Transverse colon (tissue), 3 donors: ENCODE measurements at regions not wholly inside any gene's neighbourhood (a gene's known extent, or its start where the extent isn't known, plus 50 kb on each side); places are given as distances from the start of the nearest gene placed in this dataset.

Experiments
- CTCF ChIP-seq, 5 experiments: fragments of 200-600 bp in 3 of 5; fragments of 450-650 bp in 2 of 5; sonication (generic) in 3 of 5; IDR thresholded peaks; 1 replicate in 2 of 5; 2 replicates in 3 of 5; pipeline ENCODE4 v1.5.1; 2016 to 2017; ENCODE audit warnings: antibody characterized with exemption in 5 of 5, inconsistent platforms in 3 of 5, mild to moderate bottlenecking in 2 of 5, moderate library complexity in 1 of 5
- EP300 ChIP-seq: sonication (generic); formaldehyde crosslinking; IDR thresholded peaks from one replicate; pipeline ENCODE4 v1.6.1; 2017; ENCODE audit warnings: antibody characterized with exemption, low read depth
- POLR2A ChIP-seq: fragments of 450-650 bp; IDR thresholded peaks from one replicate; pipeline ENCODE4 v1.6.1; 2016; ENCODE audit warnings: antibody characterized with exemption, mild to moderate bottlenecking, moderate library complexity

- TF ChIP-seq CTCF (IDR thresholded peaks at IDR 0.05), result no peak
- no peak for TF ChIP-seq EP300
- no peak for TF ChIP-seq POLR2A
Observed at GRCh38 chr13:40158218-40158617, 502.8 kb downstream of the COG6 start.
